Neural progenitor cell (in vitro differentiated cells): ENCODE measurements at regions not wholly inside any gene's neighbourhood (a gene's known extent, or its start where the extent isn't known, plus 50 kb on each side); places are given as distances from the start of the nearest gene placed in this dataset.

ENCODE experiments used
- CTCF ChIP-seq: fragments of 200-600 bp; sonication (generic); IDR thresholded peaks from 2 replicates; pipeline ENCODE4 v1.5.1; 2017; ENCODE audit warnings: antibody characterized with exemption, mild to moderate bottlenecking
- EZH2 ChIP-seq: fragments of 200-600 bp; sonication (generic); IDR thresholded peaks from 2 replicates; pipeline ENCODE4 v1.6.1; 2017; ENCODE audit warnings: antibody characterized with exemption, mild to moderate bottlenecking, moderate library complexity

DNA sequence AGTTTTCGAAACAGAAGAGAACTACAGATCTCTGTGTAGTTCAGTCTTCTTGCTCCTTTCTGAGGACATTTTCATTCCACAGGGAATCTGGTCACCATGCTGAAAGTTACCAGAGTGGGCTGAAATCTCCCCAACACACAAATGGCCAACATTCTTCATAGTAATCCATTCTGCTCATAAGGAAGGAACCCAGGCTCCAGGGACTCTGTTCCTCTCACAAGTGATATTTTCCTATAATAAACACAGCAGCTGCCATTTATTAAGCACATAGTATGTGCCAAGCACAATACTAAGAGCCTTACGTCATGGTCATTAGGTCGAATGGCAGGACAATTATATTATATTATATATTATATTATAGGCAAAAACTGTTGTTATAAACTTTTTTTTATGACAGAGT lies 109.8 kb downstream of the RAB11FIP2 start:
- no peak for TF ChIP-seq CTCF
- no peak for TF ChIP-seq EZH2
